Right lung (tissue), 2 donors: ENCODE measurements at regions not wholly inside any gene's neighbourhood (a gene's known extent, or its start where the extent isn't known, plus 50 kb on each side); places are given as distances from the start of the nearest gene placed in this dataset.
"Not testable (repeated sequence)": the region's sequence is repeated elsewhere in the genome, so short reads cannot be mapped to it uniquely, and the experiment has no call there.

Source experiments
- DNase-seq, 2 donors: peaks; one replicate each; pipeline ENCODE4 v3.0.0-alpha.2; 2013

- no peak for DNase-seq
Observed at GRCh38 chr12:76180401-76181277, 96.2 kb upstream of the NAP1L1 start.

GRCh38 chr12:76178452-76178851 lies 94.0 kb upstream of the NAP1L1 start:
- no peak for DNase-seq

GRCh38 chr12:76177821-76178220 lies 93.3 kb upstream of the NAP1L1 start:
- DNase-seq, result no peak

GRCh38 chr12:76176940-76177339 lies 92.5 kb upstream of the NAP1L1 start:
- DNase-seq, result no peak

GRCh38 chr12:76175946-76176345 lies 91.5 kb upstream of the NAP1L1 start:
- DNase-seq, result not testable (repeated sequence)

- no peak for DNase-seq
Observed at GRCh38 chr12:76173756-76174155, 89.3 kb upstream of the NAP1L1 start.

- DNase-seq, result no peak
Observed at GRCh38 chr12:76158518-76159321, 74.2 kb upstream of the NAP1L1 start.

GRCh38 chr12:76156726-76157125 lies 72.2 kb upstream of the NAP1L1 start:
- no peak for DNase-seq

GRCh38 chr12:76156314-76156713 lies 71.8 kb upstream of the NAP1L1 start:
- no peak for DNase-seq

GRCh38 chr12:76155157-76155670 lies 70.7 kb upstream of the NAP1L1 start:
- peak; percentile 58 to 64 for DNase-seq

- DNase-seq, result no peak
Observed at GRCh38 chr12:76153616-76154015, 69.1 kb upstream of the NAP1L1 start.

GRCh38 chr12:76152181-76152807 lies 67.8 kb upstream of the NAP1L1 start:
- DNase-seq, result no peak

GRCh38 chr12:76144245-76144549 lies 59.7 kb upstream of the NAP1L1 start:
- peak in 1 of 2 donors; percentile 13 for DNase-seq

- no peak for DNase-seq
Observed at GRCh38 chr12:76143343-76144244, 59.1 kb upstream of the NAP1L1 start.

GRCh38 chr12:76142305-76142704 lies 57.8 kb upstream of the NAP1L1 start:
- no peak for DNase-seq

- DNase-seq, result no peak
Observed at GRCh38 chr12:76138656-76139055, 54.2 kb upstream of the NAP1L1 start.

GRCh38 chr12:76137606-76138005 lies 53.1 kb upstream of the NAP1L1 start:
- no peak for DNase-seq

- no peak for DNase-seq
Observed at GRCh38 chr12:76135456-76135855, 51.0 kb upstream of the NAP1L1 start.
